Kidney (tissue), 13 donors: ENCODE measurements at regions not wholly inside any gene's neighbourhood (a gene's known extent, or its start where the extent isn't known, plus 50 kb on each side); places are given as distances from the start of the nearest gene placed in this dataset.
A peak's percentile ranks its signal among the peaks of the same experiment; 100 is the strongest.

Source experiments
- DNase-seq, 5 donors: peaks; one replicate each; pipeline ENCODE4 v3.0.0-alpha.2; 2013 to 2020
- FAIRE-seq: peaks from 2 replicates; lab custom pipeline; 2012; peaks lifted over from hg19 to GRCh38; lab: Jason Lieb, UNC
- H3K27ac ChIP-seq, 2 donors: one replicate each; pipeline ENCODE4 v1.7.0; 2013; ENCODE audit warnings: low read depth in 2 of 2, low read length in 2 of 2, inconsistent platforms in 1 of 2
- H3K27me3 ChIP-seq: one replicate; pipeline ENCODE4 v1.7.1; 2013; ENCODE audit warnings: low read length, inconsistent platforms; ENCODE audit not compliant: control insufficient read depth, insufficient read depth
- H3K36me3 ChIP-seq, 3 donors: one replicate each; pipeline versions ENCODE4 v1.7.0 to v1.7.1; 2013; ENCODE audit warnings: low read length in 3 of 3, control low read depth in 1 of 3, inconsistent platforms in 1 of 3; ENCODE audit not compliant: insufficient read depth in 3 of 3, control insufficient read depth in 2 of 3
- H3K4me1 ChIP-seq, 3 donors: one replicate each; pipeline versions ENCODE4 v1.7.0 to v1.7.1; 2013; ENCODE audit warnings: low read length in 3 of 3, inconsistent platforms in 1 of 3, low read depth in 1 of 3; ENCODE audit not compliant: control insufficient read depth in 2 of 3, insufficient read depth in 2 of 3
- H3K4me3 ChIP-seq, 3 donors: one replicate each; pipeline versions ENCODE4 v1.7.0 to v1.8.1; 2013; ENCODE audit warnings: low read length in 3 of 3, control low read depth in 1 of 3, inconsistent platforms in 1 of 3
- H3K9ac ChIP-seq, 3 donors: one replicate each; pipeline versions ENCODE4 v1.7.0 to v1.7.1; 2013; ENCODE audit warnings: low read length in 3 of 3, control low read depth in 1 of 3, inconsistent platforms in 1 of 3
- H3K9me3 ChIP-seq, 3 donors: one replicate each; pipeline versions ENCODE4 v1.7.0 to v1.7.1; 2013; ENCODE audit warnings: low read length in 3 of 3, control low read depth in 1 of 3, inconsistent platforms in 1 of 3; ENCODE audit not compliant: control insufficient read depth in 2 of 3, insufficient read depth in 1 of 3
- intact Hi-C: fragments of 100-400 bp; cut with DNase I; formaldehyde crosslinking; loops from one replicate; pipeline ENCODE4 v1.11.1; 2022
- TF ChIP-seq, protein P1 (sequence below): IDR thresholded peaks from 3 replicates; pipeline ENCODE4 v1.5.1; 2012; ENCODE audit warnings: mild to moderate bottlenecking, moderate library complexity, borderline replicate concordance; ENCODE audit not compliant: insufficient read depth; ENCODE audit errors: extremely low read depth
- donor health status: control.
- donor health status: control.
- donor health status: control.
- donor health status: control.
- donor health status: control.
- donor health status: DM: yes; HTN: yes; CAD: no.
- donor health status: Normal renal cell carcinoma (clear cell type).

- Histone ChIP-seq H3K9ac (no peak overlapping the region), H3K9me3 (no peaks in the 10 kb centered on the region), H3K36me3 (no peaks in the 10 kb centered on the region), H3K27me3 (no peaks in the 10 kb centered on the region), H3K4me1 (peaks cover 0 to 5% (median 0%) of the 10 kb centered on the region in 3 donors), H3K27ac (no peak overlapping the region), H3K4me3 (no peak overlapping the region)
- intact Hi-C loops = no loop called here
- FAIRE-seq (no peak), DNase-seq (peak in 1 of 5 donors; percentile 46)
- TF ChIP-seq, protein P1, sequence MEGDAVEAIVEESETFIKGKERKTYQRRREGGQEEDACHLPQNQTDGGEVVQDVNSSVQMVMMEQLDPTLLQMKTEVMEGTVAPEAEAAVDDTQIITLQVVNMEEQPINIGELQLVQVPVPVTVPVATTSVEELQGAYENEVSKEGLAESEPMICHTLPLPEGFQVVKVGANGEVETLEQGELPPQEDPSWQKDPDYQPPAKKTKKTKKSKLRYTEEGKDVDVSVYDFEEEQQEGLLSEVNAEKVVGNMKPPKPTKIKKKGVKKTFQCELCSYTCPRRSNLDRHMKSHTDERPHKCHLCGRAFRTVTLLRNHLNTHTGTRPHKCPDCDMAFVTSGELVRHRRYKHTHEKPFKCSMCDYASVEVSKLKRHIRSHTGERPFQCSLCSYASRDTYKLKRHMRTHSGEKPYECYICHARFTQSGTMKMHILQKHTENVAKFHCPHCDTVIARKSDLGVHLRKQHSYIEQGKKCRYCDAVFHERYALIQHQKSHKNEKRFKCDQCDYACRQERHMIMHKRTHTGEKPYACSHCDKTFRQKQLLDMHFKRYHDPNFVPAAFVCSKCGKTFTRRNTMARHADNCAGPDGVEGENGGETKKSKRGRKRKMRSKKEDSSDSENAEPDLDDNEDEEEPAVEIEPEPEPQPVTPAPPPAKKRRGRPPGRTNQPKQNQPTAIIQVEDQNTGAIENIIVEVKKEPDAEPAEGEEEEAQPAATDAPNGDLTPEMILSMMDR = no peak
These were observed 122.0 kb upstream of the TCERG1L start for GRCh38 chr10:131433568-131433967.

GRCh38 chr10:131435232-131435631, 123.7 kb upstream of the TCERG1L start:
- Histone ChIP-seq H3K9ac (no peak overlapping the region), H3K27ac (no peak overlapping the region), H3K4me1 (peaks cover 0 to 5% (median 0%) of the 10 kb centered on the region in 3 donors), H3K36me3 (no peaks in the 10 kb centered on the region), H3K27me3 (no peaks in the 10 kb centered on the region), H3K9me3 (no peaks in the 10 kb centered on the region), H3K4me3 (no peak overlapping the region)
- intact Hi-C loops = no loop called here
- DNase-seq (peak in 1 of 5 donors; percentile 36), FAIRE-seq (no peak)
- TF ChIP-seq, protein P1 = no peak

DNA sequence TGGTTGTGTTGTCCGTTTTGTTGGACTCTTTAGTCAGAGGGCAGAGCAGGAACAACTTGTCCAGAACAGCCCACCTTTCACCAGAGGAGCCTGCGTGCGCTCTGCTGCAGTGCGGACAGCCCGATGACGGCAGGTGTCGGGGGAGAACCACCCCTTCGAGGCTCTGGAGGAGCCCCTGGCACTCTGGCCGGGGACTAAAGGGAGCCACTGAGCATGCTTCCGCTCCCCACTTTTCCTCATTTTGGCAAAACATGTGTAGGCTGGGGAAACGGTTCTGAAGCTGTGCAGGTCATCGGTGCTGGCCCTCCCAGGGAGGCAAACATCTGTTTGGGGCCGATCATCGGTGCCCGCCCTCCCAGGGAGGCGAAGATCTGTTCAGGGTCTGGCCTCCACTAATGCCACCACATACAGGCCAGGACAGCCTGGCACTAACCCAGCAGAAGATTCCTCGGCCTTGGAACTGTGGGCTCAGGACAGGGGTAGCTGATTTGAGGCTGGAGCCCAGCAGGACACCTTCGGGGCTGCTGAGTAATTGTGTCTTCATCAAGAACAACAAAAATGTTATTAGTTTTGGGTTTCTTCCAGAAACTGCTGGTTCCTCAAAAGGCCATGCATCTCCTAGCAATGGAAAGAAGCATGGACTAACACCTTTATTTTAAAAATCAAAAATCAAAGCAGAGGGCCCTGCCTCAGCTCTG, 124.4 kb upstream of the TCERG1L start:
- Histone ChIP-seq H3K4me3 (no peak overlapping the region), H3K27me3 (no peaks in the 10 kb centered on the region), H3K9ac (no peak overlapping the region), H3K4me1 (peaks cover 0 to 2% (median 0%) of the 10 kb centered on the region in 3 donors), H3K27ac (no peak overlapping the region), H3K9me3 (no peaks in the 10 kb centered on the region), H3K36me3 (no peaks in the 10 kb centered on the region)
- TF ChIP-seq, protein P1 = no peak
- intact Hi-C loops = no loop called here
- peak in 2 of 5 donors; percentile 56 to 57 for DNase-seq
- FAIRE-seq = no peak
